ENCODE measurements at regions not wholly inside any gene's neighbourhood (a gene's known extent, or its start where the extent isn't known, plus 50 kb on each side); places are given as distances from the start of the nearest gene placed in this dataset.

- H3K9me3 ChIP-seq (ENCODE audit: control insufficient read depth, insufficient read depth, low read depth, low read length): no peaks in the 10 kb centered on the region
- in situ Hi-C loops (cut with HindIII; ENCODE audit: low pct_unique_long_range_greater_than_20kb, low sequenced_read_pairs) (no loop called here), intact Hi-C loops (cut with micrococcal nuclease; ENCODE audit: unreplicated experiment) (no loop called here)
- POLR2A ChIA-PET: no interaction called here
- no peaks in the 10 kb centered on the region for H3K36me3 ChIP-seq (ENCODE audit: control insufficient read depth, insufficient read depth, low read length)
- H3K4me1 ChIP-seq (ENCODE audit: control insufficient read depth, insufficient read depth, low read length): no peaks in the 10 kb centered on the region
- no peak overlapping the region for H3K27ac ChIP-seq (ENCODE audit: low read length)
- ATAC-seq (no peak), DNase-seq (ENCODE audit: low read depth, low spot score) (no peak)
- no TSS peak for BruUV-seq (replicated peaks)
- no peak overlapping the region for H3K4me3 ChIP-seq (ENCODE audit: low read depth in 2 of 2, low read length in 2 of 2)
- no peaks in the 10 kb centered on the region for H3K27me3 ChIP-seq (ENCODE audit: control insufficient read depth, insufficient read depth, low read length)
- no peak for TF ChIP-seq REST (IDR thresholded peaks at IDR 0.05; ENCODE audit: insufficient read depth in 1 of 2, low read depth in 2 of 2, low read length in 1 of 2)
- no peak for TF ChIP-seq CTCF (IDR thresholded peaks at IDR 0.05)
- no peak for TF ChIP-seq SIN3A (IDR thresholded peaks at IDR 0.05; ENCODE audit: borderline replicate concordance, insufficient read depth, low read depth, low read length)
- TF ChIP-seq TCF7L2 (IDR thresholded peaks at IDR 0.05; ENCODE audit: low read depth, low read length): no peak
- no peak for TF ChIP-seq POLR2AphosphoS5 (IDR thresholded peaks at IDR 0.05; ENCODE audit: low read depth, low read length)
- CTCF ChIA-PET: no interaction called here
These were observed 943.6 kb downstream of the LRFN5 start for GRCh38 chr14:42550310-42550709.

GRCh38 chr14:42548349-42548748 is 941.7 kb downstream of the LRFN5 start:
- no peak overlapping the region for H3K4me3 ChIP-seq (ENCODE audit: low read depth in 2 of 2, low read length in 2 of 2)
- no peaks in the 10 kb centered on the region for H3K27me3 ChIP-seq (ENCODE audit: control insufficient read depth, insufficient read depth, low read length)
- no TSS peak for BruUV-seq (replicated peaks)
- POLR2A ChIA-PET: no interaction called here
- H3K9me3 ChIP-seq (ENCODE audit: control insufficient read depth, insufficient read depth, low read depth, low read length): no peaks in the 10 kb centered on the region
- intact Hi-C loops (cut with micrococcal nuclease; ENCODE audit: unreplicated experiment) (no loop called here), in situ Hi-C loops (cut with HindIII; ENCODE audit: low pct_unique_long_range_greater_than_20kb, low sequenced_read_pairs) (no loop called here)
- no peak for ATAC-seq
- TF ChIP-seq CTCF (IDR thresholded peaks at IDR 0.05) (no peak), TCF7L2 (IDR thresholded peaks at IDR 0.05; ENCODE audit: low read depth, low read length) (no peak), REST (IDR thresholded peaks at IDR 0.05; ENCODE audit: insufficient read depth in 1 of 2, low read depth in 2 of 2, low read length in 1 of 2) (no peak), SIN3A (IDR thresholded peaks at IDR 0.05; ENCODE audit: borderline replicate concordance, insufficient read depth, low read depth, low read length) (no peak), POLR2AphosphoS5 (IDR thresholded peaks at IDR 0.05; ENCODE audit: low read depth, low read length) (no peak)
- CTCF ChIA-PET: no interaction called here
- no peaks in the 10 kb centered on the region for H3K4me1 ChIP-seq (ENCODE audit: control insufficient read depth, insufficient read depth, low read length)
- H3K36me3 ChIP-seq (ENCODE audit: control insufficient read depth, insufficient read depth, low read length): no peaks in the 10 kb centered on the region
- no peak overlapping the region for H3K27ac ChIP-seq (ENCODE audit: low read length)
- DNase-seq (ENCODE audit: low read depth, low spot score): no peak

Measured in Panc1 (cell line).